ENCODE measurements at regions not wholly inside any gene's neighbourhood (a gene's known extent, or its start where the extent isn't known, plus 50 kb on each side); places are given as distances from the start of the nearest gene placed in this dataset.

DNA sequence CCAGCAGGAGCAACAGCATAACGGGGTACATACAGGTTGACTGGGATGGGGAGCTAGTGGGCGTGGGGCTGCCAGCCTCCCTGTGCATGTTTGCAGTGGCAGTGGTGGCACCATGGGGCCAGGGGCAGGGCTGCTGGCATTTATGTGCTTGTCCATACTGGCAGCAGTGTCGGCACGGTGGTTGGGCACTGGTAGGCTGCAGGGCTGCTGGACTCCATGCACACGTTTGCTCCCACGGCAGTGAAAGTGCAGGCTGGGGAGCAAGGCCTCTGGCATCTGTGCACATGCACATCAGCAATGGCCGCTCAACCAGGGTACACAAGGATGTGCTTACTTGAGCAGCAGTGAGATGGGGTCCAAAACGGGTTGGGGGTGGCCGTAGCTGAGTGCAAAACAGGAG is 159.5 kb upstream of the KHDRBS2 start:
- no peak overlapping the region for H3K27ac ChIP-seq
- no peak for TF ChIP-seq ZFX (IDR thresholded peaks at IDR 0.05; ENCODE audit: borderline replicate concordance)
- TF ChIP-seq, protein P1, sequence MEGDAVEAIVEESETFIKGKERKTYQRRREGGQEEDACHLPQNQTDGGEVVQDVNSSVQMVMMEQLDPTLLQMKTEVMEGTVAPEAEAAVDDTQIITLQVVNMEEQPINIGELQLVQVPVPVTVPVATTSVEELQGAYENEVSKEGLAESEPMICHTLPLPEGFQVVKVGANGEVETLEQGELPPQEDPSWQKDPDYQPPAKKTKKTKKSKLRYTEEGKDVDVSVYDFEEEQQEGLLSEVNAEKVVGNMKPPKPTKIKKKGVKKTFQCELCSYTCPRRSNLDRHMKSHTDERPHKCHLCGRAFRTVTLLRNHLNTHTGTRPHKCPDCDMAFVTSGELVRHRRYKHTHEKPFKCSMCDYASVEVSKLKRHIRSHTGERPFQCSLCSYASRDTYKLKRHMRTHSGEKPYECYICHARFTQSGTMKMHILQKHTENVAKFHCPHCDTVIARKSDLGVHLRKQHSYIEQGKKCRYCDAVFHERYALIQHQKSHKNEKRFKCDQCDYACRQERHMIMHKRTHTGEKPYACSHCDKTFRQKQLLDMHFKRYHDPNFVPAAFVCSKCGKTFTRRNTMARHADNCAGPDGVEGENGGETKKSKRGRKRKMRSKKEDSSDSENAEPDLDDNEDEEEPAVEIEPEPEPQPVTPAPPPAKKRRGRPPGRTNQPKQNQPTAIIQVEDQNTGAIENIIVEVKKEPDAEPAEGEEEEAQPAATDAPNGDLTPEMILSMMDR (IDR thresholded peaks at IDR 0.05), result no peak

DNA sequence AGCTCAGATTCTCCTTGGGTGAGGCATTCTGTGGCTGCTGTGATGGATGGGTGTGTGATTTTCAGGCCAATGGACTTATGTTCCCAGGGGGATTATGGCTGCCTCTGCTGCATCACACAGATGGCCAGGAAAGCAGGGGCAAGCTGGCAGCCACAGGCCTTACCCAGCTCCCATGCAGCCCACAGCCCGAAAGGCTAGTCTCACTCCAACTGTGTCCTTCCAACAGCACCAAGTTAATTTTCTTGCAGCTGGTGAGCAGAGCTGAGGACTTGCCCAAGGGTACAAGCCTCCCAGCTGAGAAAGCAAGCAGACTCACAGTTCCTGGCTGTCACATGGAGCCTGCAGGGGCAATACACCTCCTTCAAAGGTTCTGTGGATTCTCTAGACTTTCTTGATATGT is 155.2 kb upstream of the KHDRBS2 start:
- H3K27ac ChIP-seq, result no peak overlapping the region
- TF ChIP-seq, protein P1 (IDR thresholded peaks at IDR 0.05), result no peak
- no peak for TF ChIP-seq ZFX (IDR thresholded peaks at IDR 0.05; ENCODE audit: borderline replicate concordance)

DNA sequence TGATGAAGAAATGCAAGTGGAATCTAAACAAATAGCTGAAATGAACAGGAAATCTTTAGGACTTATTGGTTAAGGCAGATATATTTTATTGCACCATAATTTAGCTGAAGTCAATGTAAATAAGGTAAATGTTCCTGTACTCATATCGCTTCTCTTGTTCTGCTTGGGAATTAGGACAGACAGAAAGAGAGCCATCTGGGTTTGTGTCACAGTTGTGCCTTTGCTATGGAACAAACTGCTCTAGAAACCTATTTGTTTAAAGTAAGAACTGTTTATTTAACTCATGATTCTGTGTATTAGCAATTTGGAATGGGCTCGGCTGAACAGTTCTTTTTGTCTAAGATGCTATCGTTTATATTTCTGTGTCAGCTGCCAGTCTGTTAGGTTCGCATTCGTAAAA is 143.8 kb upstream of the KHDRBS2 start:
- TF ChIP-seq, protein P1 (IDR thresholded peaks at IDR 0.05), result no peak
- no peak for TF ChIP-seq ZFX (IDR thresholded peaks at IDR 0.05; ENCODE audit: borderline replicate concordance)
- no peak overlapping the region for H3K27ac ChIP-seq

DNA sequence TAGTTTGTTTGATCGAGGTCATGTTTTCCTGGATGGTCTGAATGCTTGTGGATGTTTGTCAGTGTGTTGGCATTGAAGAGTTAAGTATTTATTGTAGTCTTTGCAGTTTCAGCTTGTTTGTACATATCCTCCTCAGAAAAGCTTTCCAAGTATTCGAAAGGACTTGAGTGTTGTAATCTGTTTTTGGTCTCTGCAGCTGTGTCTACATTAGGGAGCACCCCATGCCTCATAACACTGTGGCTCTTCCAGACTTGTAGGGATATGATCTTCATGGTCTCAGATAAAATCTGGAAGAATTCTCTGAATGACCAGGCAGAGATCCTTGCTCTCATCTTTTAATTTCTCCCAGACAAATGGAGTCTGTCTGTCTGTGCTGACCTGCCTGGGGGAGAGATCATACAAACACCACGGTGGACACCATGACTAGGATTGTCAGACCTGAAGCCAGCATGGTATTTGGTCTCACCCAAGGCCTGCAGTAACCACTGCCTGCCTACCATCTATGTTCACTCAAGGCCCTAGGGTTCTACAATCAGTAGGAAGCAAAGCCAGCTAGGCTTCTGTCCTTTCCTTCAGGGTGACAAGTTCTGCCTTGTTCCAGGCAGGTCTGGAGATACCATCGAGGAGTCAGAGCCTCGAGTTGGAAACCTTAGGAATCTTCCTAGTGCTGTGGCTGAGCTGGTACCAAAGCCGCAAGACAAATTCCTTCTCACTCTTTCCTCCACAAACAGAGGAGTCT is 114.7 kb upstream of the KHDRBS2 start:
- no peak overlapping the region for H3K27ac ChIP-seq
- TF ChIP-seq ZFX (IDR thresholded peaks at IDR 0.05; ENCODE audit: borderline replicate concordance), result no peak
- TF ChIP-seq, protein P1 (IDR thresholded peaks at IDR 0.05), result no peak

DNA sequence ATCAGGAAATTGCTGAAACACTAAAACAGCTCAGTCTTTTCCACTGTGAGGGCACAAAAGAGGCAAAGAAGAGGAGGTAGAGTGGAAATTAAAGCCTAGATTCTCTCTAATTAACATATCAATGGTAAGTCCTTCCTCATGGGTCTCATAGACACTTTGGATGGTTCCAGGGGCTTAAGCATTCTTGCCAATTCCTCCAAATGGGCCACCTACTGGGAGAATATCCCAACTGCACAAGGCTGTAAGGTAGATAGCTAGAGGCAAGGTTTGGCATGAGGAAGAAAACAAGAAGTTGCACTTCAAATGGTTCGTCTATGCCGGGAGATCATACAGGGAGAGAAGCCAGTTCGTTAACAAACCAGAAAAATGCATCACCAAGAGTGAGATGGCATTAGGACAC is 107.6 kb upstream of the KHDRBS2 start:
- no peak overlapping the region for H3K27ac ChIP-seq
- TF ChIP-seq ZFX (IDR thresholded peaks at IDR 0.05; ENCODE audit: borderline replicate concordance), result no peak
- TF ChIP-seq, protein P1 (IDR thresholded peaks at IDR 0.05), result no peak

DNA sequence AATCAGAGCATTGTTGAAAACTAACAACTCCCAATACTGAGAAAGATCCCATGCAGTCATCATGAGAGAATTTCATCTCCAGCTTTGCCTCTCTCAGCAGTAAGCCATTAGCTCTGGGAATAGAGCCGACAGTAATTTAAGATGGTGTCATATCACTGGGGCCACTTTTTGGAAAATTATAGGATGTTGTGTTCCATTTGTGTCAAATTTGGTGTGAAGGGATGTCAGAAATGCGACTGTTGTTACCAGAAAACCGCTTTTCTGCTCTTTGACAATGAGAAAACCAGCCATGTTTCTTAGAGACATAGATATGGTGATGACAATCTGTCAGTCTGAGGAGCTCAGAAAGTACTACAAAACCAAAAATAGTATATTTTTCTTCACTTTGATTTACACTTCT is 106.3 kb upstream of the KHDRBS2 start:
- H3K27ac ChIP-seq, result no peak overlapping the region
- TF ChIP-seq ZFX (IDR thresholded peaks at IDR 0.05; ENCODE audit: borderline replicate concordance), result no peak
- TF ChIP-seq, protein P1 (IDR thresholded peaks at IDR 0.05), result no peak

DNA sequence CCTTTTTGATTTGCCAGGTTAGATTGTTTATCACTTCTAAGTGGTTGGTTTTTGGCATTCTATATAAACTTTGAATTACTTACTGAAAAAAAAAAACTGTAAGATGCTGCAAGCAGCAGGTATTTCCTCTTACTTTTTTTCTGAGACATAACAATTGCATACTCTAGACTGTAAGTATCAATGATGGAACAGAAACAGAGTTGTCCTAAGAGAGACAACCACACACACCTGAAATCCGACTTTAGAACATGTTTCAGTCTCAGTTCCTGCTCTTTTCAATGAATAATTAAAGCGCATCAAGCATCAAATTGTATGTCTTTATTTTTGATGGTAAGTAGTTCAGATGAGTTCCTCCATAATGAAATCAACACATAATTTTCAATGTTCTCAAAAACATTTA is 105.3 kb upstream of the KHDRBS2 start:
- no peak overlapping the region for H3K27ac ChIP-seq
- TF ChIP-seq ZFX (IDR thresholded peaks at IDR 0.05; ENCODE audit: borderline replicate concordance), result no peak
- TF ChIP-seq, protein P1 (IDR thresholded peaks at IDR 0.05), result no peak

All from 22Rv1 (cell line).